Suppressor macrophage (primary cell): ENCODE measurements at regions not wholly inside any gene's neighbourhood (a gene's known extent, or its start where the extent isn't known, plus 50 kb on each side); places are given as distances from the start of the nearest gene placed in this dataset.

Experiments used
- DNase-seq, 4 experiments: peaks; one replicate each; pipeline ENCODE4 v3.0.0-alpha.2; 2020 to 2022

GRCh38 chr4:117327491-117327890 is 242.1 kb upstream of the TRAM1L1 start:
- DNase-seq, result no peak

GRCh38 chr4:117328333-117328732 is 243.0 kb upstream of the TRAM1L1 start:
- DNase-seq, result no peak

DNA sequence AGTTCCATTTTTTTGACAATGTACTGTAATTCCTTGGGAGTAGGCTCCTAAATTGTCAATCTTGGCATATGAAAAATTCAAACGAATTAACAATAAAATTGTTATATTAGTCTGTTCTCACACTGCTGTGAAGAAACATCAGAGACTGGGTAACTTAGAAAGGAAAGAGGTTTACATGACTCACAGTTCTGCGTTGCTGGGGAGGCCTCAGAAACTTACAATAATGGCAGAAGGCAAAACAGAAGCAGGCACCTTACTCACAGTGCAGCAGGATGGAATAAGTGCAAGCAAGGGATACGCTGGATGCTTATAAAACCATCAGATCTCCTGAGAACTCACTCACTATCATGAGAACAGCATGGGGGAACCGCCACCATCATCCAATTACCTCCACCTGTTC is 246.4 kb upstream of the TRAM1L1 start:
- DNase-seq, result no peak

DNA sequence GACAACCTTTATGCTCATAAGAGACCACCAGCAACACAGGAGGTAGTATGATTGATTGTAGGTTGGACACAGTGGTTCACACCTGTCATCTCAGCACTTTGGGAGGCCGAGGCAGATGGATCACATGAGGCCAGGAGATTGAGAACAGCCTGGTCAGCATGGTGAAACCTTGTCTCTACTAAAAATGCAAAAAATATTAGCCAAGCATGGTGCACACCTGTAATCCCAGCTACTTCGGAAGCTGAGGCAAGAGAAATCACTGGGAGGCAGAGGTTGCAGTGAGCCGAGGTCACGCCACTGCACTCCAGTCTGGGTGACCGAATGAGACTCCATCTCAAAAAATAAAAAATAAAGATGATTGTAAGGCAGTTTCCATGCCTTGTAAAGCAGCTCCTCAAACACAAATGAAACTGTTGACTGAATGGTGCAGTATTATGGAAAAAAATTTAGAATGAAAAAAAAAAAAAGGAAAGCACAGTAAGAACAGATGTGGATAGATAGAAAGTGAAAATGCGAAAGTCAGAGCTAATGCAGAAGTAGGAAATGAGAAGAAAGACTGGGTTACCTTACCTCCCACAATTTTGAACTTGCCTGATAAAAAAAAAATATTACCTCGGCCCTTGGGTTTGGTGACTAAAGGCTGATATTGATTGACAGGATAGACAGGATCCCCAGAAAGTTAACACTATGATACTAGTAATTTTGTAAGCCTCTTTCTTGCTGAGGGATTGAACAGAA is 249.2 kb upstream of the TRAM1L1 start:
- no peak for DNase-seq

- DNase-seq, result no peak
Observed at GRCh38 chr4:117357437-117357836, 272.1 kb upstream of the TRAM1L1 start.

GRCh38 chr4:117357866-117358265 is 272.5 kb upstream of the TRAM1L1 start:
- DNase-seq, result no peak

- no peak for DNase-seq
Observed at GRCh38 chr4:117370944-117371668, 285.7 kb upstream of the TRAM1L1 start.

- no peak for DNase-seq
Observed at GRCh38 chr4:117375101-117375500, 289.7 kb upstream of the TRAM1L1 start.

DNA sequence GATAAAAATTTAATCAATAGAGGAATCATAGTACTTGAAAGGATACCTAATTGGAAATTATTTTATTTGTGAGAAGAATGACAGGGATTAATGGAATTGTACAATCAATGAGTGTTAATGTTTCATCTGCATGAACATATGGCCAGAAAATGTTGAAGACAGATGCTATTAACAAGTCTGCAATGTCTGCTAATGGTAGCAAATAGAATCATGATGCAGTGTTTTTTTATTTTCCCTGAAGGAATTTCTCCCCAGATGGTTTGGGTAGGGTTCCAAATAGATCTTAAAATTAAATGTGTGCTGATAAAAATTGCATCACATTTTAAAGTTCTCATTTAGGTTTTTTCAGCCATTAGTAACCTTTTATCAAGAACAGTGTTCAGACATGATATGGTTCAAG is 291.3 kb upstream of the TRAM1L1 start:
- DNase-seq, result no peak

DNA sequence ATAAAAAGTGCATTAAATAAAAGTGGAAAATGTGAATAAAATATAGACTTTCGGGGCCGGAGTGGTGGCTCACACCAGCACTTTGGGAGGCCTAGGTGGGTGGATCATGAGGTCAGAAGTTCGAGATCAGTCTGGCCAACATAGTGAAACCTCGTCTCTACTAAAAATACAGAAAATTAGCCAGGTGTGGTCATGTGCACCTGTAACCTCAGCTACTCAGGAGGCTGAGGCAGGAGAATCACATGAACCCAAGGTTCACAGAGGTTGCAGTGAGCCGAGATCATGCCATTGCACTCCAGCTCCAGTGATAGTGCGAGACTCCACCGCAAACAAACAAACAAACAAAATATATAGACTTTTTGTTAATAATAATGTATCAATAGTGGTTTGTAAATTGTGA is 293.6 kb upstream of the TRAM1L1 start:
- DNase-seq, result no peak

GRCh38 chr4:117383468-117383867 is 298.1 kb upstream of the TRAM1L1 start:
- no peak for DNase-seq

- no peak for DNase-seq
Observed at GRCh38 chr4:117385526-117385925, 300.1 kb upstream of the TRAM1L1 start.

- DNase-seq, result no peak
Observed at GRCh38 chr4:117387072-117387471, 301.7 kb upstream of the TRAM1L1 start.

DNA sequence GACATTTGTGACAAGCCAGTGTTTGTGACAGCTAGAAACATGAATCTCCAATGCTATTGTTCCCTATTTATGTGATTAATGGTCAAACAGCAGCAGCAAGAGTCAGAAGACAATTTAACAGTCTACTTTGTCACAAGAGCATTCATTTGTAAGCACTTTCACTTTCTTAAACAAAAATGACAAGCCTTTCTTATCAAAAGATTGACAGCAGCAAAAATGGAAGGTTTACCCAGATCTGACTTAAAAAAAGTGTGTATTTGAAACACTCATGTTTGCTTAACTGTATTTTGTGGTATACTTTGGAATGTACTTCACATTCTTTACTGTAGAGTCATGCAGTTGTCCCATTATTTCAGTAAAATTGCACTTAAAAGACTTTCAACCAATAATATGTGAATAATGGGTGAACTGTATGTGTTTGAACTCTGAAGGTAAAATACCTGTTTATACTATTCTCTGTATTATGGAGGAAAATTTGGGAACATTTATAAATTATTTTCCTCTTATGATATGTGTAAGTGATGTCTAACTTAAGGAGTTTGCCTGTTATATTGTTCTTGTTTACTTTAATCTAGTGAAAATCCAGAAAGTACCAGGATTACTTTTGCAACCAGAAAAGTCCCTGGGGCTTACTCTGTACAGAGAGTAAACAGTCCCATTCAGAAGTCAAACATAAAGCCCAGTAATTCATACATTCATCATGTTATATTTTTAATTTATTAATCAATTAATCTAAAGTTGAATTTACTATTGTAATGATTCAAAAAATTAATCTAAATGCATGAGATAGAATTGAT is 314.9 kb upstream of the TRAM1L1 start:
- DNase-seq, result no peak

DNA sequence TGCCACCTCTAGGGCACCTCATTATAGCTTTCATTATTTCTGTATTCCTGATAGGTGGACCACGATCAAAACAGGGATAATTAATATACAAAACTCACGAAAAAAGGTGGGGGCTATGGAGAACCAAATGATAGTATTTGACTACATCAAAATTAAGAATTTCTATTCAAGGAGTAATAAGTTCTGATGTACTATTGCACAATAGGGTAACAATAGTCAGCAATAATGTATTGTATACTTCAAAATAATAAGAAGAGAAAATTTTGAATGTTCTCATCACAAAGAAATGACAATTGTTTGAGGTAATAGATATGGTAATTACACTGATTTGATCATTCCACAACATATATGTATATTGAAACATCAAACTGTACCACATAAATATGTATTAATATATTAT is 327.3 kb upstream of the TRAM1L1 start:
- no peak for DNase-seq

- DNase-seq, result no peak
Observed at GRCh38 chr4:117417856-117418255, 332.5 kb upstream of the TRAM1L1 start.

DNA sequence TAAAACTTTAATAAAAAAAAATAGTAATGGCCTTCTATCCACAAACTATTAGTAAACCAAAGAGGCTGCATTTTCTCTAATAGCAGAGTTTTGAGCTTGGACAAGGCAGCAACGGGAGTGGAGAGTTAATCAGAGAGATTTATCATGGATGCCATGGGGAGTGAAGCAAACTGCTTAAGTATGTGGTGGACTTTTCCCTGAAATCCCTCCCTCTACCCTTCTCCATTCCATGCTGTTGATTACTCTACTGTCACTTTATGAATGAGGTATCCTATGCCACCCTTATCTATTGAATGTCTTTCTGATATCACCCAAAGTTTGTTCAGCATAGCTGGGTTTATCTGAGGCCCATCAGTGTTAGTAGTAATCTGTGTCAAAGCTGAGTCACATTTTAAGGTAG is 335.6 kb upstream of the TRAM1L1 start:
- no peak for DNase-seq

DNA sequence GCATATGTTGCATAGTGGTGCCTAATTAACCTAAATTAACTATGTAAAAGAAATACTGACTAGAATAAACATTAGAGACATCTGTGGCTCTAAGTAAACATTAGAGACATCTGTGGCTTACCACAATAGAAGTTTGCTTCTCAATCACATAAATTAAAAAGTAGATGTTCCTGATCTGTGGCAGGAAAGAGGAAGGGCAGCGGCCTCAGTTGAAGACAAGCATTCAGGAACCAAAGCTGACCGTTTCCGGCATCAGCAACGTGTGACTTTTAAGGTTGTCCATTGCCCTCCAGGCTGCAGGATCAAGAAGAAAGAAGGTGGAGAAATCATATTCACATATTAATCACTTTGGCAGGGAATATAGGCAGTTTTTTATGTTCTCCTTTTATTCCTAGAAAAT is 336.3 kb upstream of the TRAM1L1 start:
- no peak for DNase-seq

DNA sequence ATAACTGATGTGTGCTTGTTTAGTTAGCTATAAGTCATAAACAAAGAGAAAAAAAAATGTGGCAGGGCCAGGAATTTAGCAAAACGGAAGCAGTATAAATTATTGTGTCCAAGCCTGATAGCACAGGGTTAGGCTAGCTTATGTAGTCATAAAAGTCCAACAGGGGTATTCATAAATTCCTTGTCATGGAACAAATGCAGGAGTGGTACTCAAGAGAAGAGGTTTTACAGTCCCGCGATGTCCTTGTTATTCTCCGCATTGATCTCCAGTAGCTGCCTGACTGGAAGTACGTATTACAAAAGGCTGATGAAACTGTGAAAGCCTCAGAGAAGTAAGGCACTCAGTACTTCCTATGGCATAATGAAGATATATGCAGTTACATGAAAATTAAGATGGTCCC is 336.9 kb upstream of the TRAM1L1 start:
- DNase-seq, result no peak

DNA sequence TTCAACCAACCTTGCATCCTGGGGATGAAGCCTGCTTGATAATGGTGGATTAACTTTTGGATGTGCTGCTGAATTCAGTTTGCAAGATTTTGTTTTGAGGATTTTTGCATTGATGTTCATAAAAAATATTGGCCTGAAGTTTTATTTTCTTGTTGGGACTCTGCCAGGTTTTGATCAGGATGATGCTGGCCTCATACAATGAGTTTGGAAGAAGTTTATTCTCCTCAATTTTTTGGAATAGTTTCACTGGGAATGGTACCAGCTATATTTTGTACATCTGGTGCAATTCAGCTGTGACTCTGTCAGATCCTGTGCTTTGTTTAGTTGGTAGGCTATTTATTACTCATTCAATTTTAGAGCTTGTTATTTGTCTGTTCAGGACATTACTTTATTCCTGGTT is 340.3 kb upstream of the TRAM1L1 start:
- DNase-seq, result no peak

GRCh38 chr4:117428536-117428935 is 343.2 kb upstream of the TRAM1L1 start:
- no peak for DNase-seq

GRCh38 chr4:117429061-117429460 is 343.7 kb upstream of the TRAM1L1 start:
- DNase-seq, result no peak

DNA sequence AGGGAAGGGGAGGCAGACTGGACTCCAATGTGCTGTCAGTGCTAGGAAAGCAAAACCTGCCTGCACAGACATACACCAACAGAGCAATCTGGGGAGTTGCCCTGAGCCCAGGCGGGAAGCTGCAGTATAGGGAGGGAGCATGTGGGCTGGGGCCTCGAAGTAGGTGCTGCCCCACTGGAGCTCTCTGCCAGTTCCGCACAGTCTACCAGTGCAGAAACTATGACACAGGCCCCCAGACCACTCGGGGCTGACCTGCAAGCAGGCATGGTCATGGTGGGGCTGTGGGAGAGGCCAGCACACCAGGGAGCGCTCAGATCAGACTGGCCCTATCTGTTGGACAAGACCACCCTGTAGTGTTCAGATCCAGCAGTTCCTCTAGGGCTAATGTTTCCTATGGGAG is 344.1 kb upstream of the TRAM1L1 start:
- DNase-seq, result no peak

DNA sequence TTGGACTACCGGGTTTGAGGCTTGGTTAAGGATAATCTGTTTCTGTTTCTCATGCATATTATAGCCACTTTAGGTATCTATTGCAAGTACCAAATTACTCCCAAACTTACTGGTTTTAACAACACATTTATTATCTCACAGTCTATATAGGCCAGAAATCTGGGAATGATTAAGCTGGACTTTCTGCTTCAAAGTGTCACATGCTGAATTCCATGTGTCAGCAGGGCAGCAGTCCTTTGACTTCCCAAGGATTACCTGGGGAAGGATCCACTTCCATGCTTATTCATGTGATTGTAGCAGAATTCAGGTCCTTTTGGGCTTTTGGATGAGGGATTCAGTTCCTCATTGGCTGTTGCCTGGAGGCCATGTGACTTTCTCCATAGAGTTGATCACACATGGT is 349.0 kb upstream of the TRAM1L1 start:
- no peak for DNase-seq
